Endothelial cell of umbilical vein (primary cell): ENCODE measurements at regions not wholly inside any gene's neighbourhood (a gene's known extent, or its start where the extent isn't known, plus 50 kb on each side); places are given as distances from the start of the nearest gene placed in this dataset.

Experiments
- CTCF ChIP-seq, 2 donors: IDR thresholded peaks; 1 replicate in 1 of 2; 2 replicates in 1 of 2; pipeline ENCODE4 v1.5.1; 2011; ENCODE audit warnings: low read length in 2 of 2, mild to moderate bottlenecking in 2 of 2, moderate library complexity in 2 of 2, control low read depth in 1 of 2, inconsistent platforms in 1 of 2, low read depth in 1 of 2; ENCODE audit not compliant: insufficient read depth in 1 of 2; ENCODE audit errors: extremely low read depth in 1 of 2
- EZH2 ChIP-seq: IDR thresholded peaks from 2 replicates; pipeline ENCODE4 v1.6.1; 2012; ENCODE audit warnings: borderline replicate concordance, low read depth, mild to moderate bottlenecking, moderate library complexity, low read length, inconsistent platforms; ENCODE audit not compliant: severe bottlenecking
- FOS ChIP-seq: IDR thresholded peaks from 2 replicates; pipeline ENCODE4 v1.6.1; 2011; ENCODE audit warnings: mild to moderate bottlenecking, low read length, moderate library complexity, borderline replicate concordance; ENCODE audit not compliant: insufficient read depth
- JUN ChIP-seq: IDR thresholded peaks from 2 replicates; pipeline ENCODE4 v1.6.1; 2011; ENCODE audit warnings: borderline replicate concordance, low read depth; ENCODE audit not compliant: insufficient read length, insufficient read depth
- MAX ChIP-seq: IDR thresholded peaks from 2 replicates; pipeline ENCODE4 v1.6.1; 2011; ENCODE audit not compliant: insufficient read depth, insufficient read length
- MYC ChIP-seq: IDR thresholded peaks from one replicate; pipeline ENCODE4 v1.6.1; 2011; ENCODE audit warnings: mild to moderate bottlenecking, low read depth, low read length
- POLR2A ChIP-seq: IDR thresholded peaks from 2 replicates; pipeline ENCODE4 v1.6.1; 2012; ENCODE audit warnings: low read depth, mild to moderate bottlenecking, control low read depth, low read length
- POLR2AphosphoS5 ChIP-seq: IDR thresholded peaks from 2 replicates; pipeline ENCODE4 v1.6.1; 2012; ENCODE audit warnings: low read depth, mild to moderate bottlenecking, control low read depth, low read length, moderate library complexity; ENCODE audit not compliant: insufficient read depth

- no peak for TF ChIP-seq CTCF (IDR thresholded peaks at IDR 0.05; ENCODE audit: extremely low read depth in 1 of 2, insufficient read depth in 1 of 2, low read depth in 1 of 2, low read length in 2 of 2)
- TF ChIP-seq MYC = no peak
- TF ChIP-seq POLR2AphosphoS5 = no peak
- TF ChIP-seq POLR2A = no peak
- no peak for TF ChIP-seq MAX
- no peak for TF ChIP-seq EZH2
- no peak for TF ChIP-seq JUN
- TF ChIP-seq FOS = no peak
Measured at GRCh38 chr17:49918591-49918990, 50.4 kb upstream of the DLX4 start.
